DND-41 (cell line): ENCODE measurements at regions not wholly inside any gene's neighbourhood (a gene's known extent, or its start where the extent isn't known, plus 50 kb on each side); places are given as distances from the start of the nearest gene placed in this dataset.
"Not testable (repeated sequence)": the region's sequence is repeated elsewhere in the genome, so short reads cannot be mapped to it uniquely, and the experiment has no call there.

Experiments used
- ATAC-seq: fragments of 200-7000 bp; cut with Tn5 transposase; 3 replicates; pipeline ENCODE4 v1.9.1; 2021; ENCODE audit warnings: low read depth; ENCODE audit not compliant: insufficient read depth
- DNase-seq: peaks from one replicate; pipeline ENCODE4 v3.0.0-alpha.2; 2020
- H2AFZ ChIP-seq: 2 replicates; pipeline ENCODE4 v1.6.0; 2012; ENCODE audit warnings: low read depth, low read length
- H3K27ac ChIP-seq: 2 replicates; pipeline ENCODE4 v1.5.1; 2012; ENCODE audit warnings: low read length, inconsistent platforms
- H3K27me3 ChIP-seq: fragments of 200-600 bp; sonication (generic); 2 replicates; pipeline ENCODE4 v1.6.0; 2012; ENCODE audit warnings: low read length, mild to moderate bottlenecking, inconsistent platforms; ENCODE audit not compliant: insufficient read depth, poor library complexity
- H3K36me3 ChIP-seq: 2 replicates; pipeline ENCODE4 v1.5.1; 2012; ENCODE audit warnings: low read length, inconsistent platforms; ENCODE audit not compliant: insufficient read depth
- H3K4me1 ChIP-seq: 2 replicates; pipeline ENCODE4 v1.5.1; 2012; ENCODE audit warnings: mild to moderate bottlenecking, low read length; ENCODE audit not compliant: insufficient read depth
- H3K4me2 ChIP-seq: 2 replicates; pipeline ENCODE4 v1.6.0; 2012; ENCODE audit warnings: mild to moderate bottlenecking, moderate library complexity, low read length, inconsistent platforms; ENCODE audit not compliant: insufficient read depth
- H3K4me3 ChIP-seq, 2 experiments: fragments of 200-600 bp in 1 of 2; shearing (Covaris generic) in 1 of 2; 2 replicates each; pipeline ENCODE4 v1.5.1; 2012 to 2016; ENCODE audit warnings: inconsistent platforms in 2 of 2, low read length in 2 of 2, mild to moderate bottlenecking in 2 of 2, low read depth in 1 of 2, moderate library complexity in 1 of 2
- H3K79me2 ChIP-seq: 2 replicates; pipeline ENCODE4 v1.6.0; 2012; ENCODE audit warnings: low read length, inconsistent platforms; ENCODE audit not compliant: insufficient read depth
- H3K9ac ChIP-seq: 2 replicates; pipeline ENCODE4 v1.6.0; 2012; ENCODE audit warnings: low read depth, mild to moderate bottlenecking, inconsistent platforms, low read length, moderate library complexity
- H3K9me3 ChIP-seq: 2 replicates; pipeline ENCODE4 v1.5.1; 2012; ENCODE audit warnings: low read length, moderate library complexity, mild to moderate bottlenecking, inconsistent platforms; ENCODE audit not compliant: insufficient read depth, severe bottlenecking
- H4K20me1 ChIP-seq: 2 replicates; pipeline ENCODE4 v1.6.0; 2012; ENCODE audit warnings: low read length; ENCODE audit not compliant: insufficient read depth
- CTCF ChIP-seq: IDR thresholded peaks from 2 replicates; pipeline ENCODE4 v1.5.1; 2012; ENCODE audit warnings: borderline replicate concordance, low read length, moderate library complexity, mild to moderate bottlenecking; ENCODE audit not compliant: poor library complexity, severe bottlenecking; ENCODE audit errors: extremely low read depth
- EZH2 ChIP-seq: IDR thresholded peaks from 3 replicates; pipeline ENCODE4 v1.6.1; 2012; ENCODE audit warnings: borderline replicate concordance, low read depth, mild to moderate bottlenecking, moderate library complexity, low read length, inconsistent platforms; ENCODE audit not compliant: severe bottlenecking

GRCh38 chr1:219075121-219075879, 98.4 kb upstream of the LYPLAL1 start:
- H3K4me2 ChIP-seq = no peak overlapping the region
- H3K9me3 ChIP-seq = no peaks in the 10 kb centered on the region
- TF ChIP-seq CTCF = no peak
- no peak for TF ChIP-seq EZH2
- no peak overlapping the region for H3K27ac ChIP-seq
- ATAC-seq (no peak), DNase-seq (no peak)
- no peaks in the 10 kb centered on the region for H4K20me1 ChIP-seq
- H3K27me3 ChIP-seq = no peaks in the 10 kb centered on the region
- no peaks in the 10 kb centered on the region for H3K36me3 ChIP-seq
- H3K4me1 ChIP-seq = no peaks in the 10 kb centered on the region
- H3K79me2 ChIP-seq = no peaks in the 10 kb centered on the region
- no peak overlapping the region for H2AFZ ChIP-seq
- no peak overlapping the region for H3K9ac ChIP-seq
- H3K4me3 ChIP-seq = no peak overlapping the region

GRCh38 chr1:219076326-219076937, 97.2 kb upstream of the LYPLAL1 start:
- Histone ChIP-seq H3K9ac (no peak overlapping the region), H3K36me3 (no peaks in the 10 kb centered on the region), H3K4me1 (no peaks in the 10 kb centered on the region), H3K79me2 (no peaks in the 10 kb centered on the region), H2AFZ (no peak overlapping the region), H3K27ac (no peak overlapping the region), H3K9me3 (no peaks in the 10 kb centered on the region), H3K4me3 (no peak overlapping the region), H3K27me3 (no peaks in the 10 kb centered on the region), H3K4me2 (no peak overlapping the region), H4K20me1 (no peaks in the 10 kb centered on the region)
- no peak for DNase-seq
- ATAC-seq = no peak
- TF ChIP-seq CTCF = no peak
- TF ChIP-seq EZH2 = no peak

GRCh38 chr1:219077767-219078166, 95.9 kb upstream of the LYPLAL1 start:
- H3K4me1 ChIP-seq, H2AFZ ChIP-seq, H3K79me2 ChIP-seq, H3K4me2 ChIP-seq, H3K9ac ChIP-seq, H4K20me1 ChIP-seq, H3K4me3 ChIP-seq, H3K9me3 ChIP-seq, ATAC-seq, H3K27me3 ChIP-seq, DNase-seq, H3K27ac ChIP-seq, H3K36me3 ChIP-seq: not testable (repeated sequence)
